Skeletal muscle tissue (tissue), 3 donors: ENCODE measurements at regions not wholly inside any gene's neighbourhood (a gene's known extent, or its start where the extent isn't known, plus 50 kb on each side); places are given as distances from the start of the nearest gene placed in this dataset.

Experiments used
- H3K27ac ChIP-seq: one replicate; pipeline ENCODE4 v1.7.0; 2013; ENCODE audit warnings: mild to moderate bottlenecking, low read depth, low read length, inconsistent platforms
- H3K27me3 ChIP-seq, 3 donors: one replicate each; pipeline ENCODE4 v1.7.0; 2013; ENCODE audit warnings: low read length in 3 of 3; ENCODE audit not compliant: control insufficient read depth in 3 of 3, insufficient read depth in 3 of 3
- H3K36me3 ChIP-seq, 3 donors: one replicate each; pipeline ENCODE4 v1.7.0; 2013; ENCODE audit warnings: low read length in 3 of 3; ENCODE audit not compliant: control insufficient read depth in 3 of 3, insufficient read depth in 3 of 3
- H3K4me1 ChIP-seq, 3 donors: one replicate each; pipeline ENCODE4 v1.7.0; 2013; ENCODE audit warnings: low read length in 3 of 3, mild to moderate bottlenecking in 3 of 3; ENCODE audit not compliant: control insufficient read depth in 3 of 3, insufficient read depth in 3 of 3
- H3K4me3 ChIP-seq, 3 donors: one replicate each; pipeline ENCODE4 v1.7.0; 2013; ENCODE audit warnings: low read length in 3 of 3
- H3K9ac ChIP-seq, 3 donors: one replicate each; pipeline ENCODE4 v1.7.0; 2013; ENCODE audit warnings: low read length in 3 of 3, mild to moderate bottlenecking in 3 of 3, moderate library complexity in 2 of 3, low read depth in 1 of 3
- H3K9me3 ChIP-seq, 3 donors: one replicate each; pipeline ENCODE4 v1.7.0; 2013; ENCODE audit warnings: low read length in 3 of 3; ENCODE audit not compliant: control insufficient read depth in 3 of 3
- donor health status: Osteomylitis.

DNA sequence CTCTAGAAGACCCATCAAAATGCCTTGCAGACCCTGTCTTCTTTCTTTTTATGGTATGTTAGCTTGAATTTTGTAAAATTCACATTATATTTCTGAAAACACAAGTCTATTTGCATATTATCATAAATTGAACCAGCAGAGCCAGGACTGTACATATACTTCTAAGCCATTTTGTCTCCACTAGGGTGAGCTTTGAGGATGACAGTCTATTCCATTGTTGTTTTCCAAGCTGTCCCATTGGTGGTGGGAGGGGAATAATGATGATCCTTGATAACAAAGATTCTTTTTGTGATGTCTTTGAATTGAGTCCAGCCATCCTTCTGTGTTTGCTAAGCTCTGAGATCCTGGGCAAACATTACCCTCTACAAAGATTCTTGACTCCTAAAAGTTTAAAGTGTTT lies 359.3 kb upstream of the PCDH20 start:
- H3K4me1 ChIP-seq = peaks cover 0 to 3% (median 2%) of the 10 kb centered on the region in 3 donors
- no peaks in the 10 kb centered on the region for H3K27me3 ChIP-seq
- H3K36me3 ChIP-seq = no peaks in the 10 kb centered on the region

DNA sequence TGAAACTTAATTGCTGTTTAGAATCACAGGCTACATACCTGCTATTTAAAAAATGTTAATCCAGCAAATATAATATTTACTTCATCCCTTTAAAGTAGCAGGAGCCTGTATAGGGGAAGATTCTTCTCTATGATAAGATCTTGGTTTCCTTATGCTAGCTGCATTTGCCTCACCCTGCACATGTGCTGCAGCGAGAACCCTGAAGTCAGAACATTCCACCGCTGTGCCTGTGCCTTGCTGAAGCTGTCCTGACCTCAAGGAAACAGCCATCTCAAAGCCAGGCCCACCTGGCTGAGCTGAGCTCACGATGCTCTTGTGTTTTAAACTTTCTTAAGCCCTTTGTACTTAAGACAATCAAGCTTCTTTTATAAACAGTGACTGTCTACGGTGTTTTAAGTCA lies 355.0 kb upstream of the PCDH20 start:
- Histone ChIP-seq H3K9me3 (no peaks in the 10 kb centered on the region), H3K27me3 (no peaks in the 10 kb centered on the region), H3K4me3 (no peak overlapping the region), H3K4me1 (no peaks in the 10 kb centered on the region), H3K36me3 (no peaks in the 10 kb centered on the region), H3K27ac (no peak overlapping the region), H3K9ac (no peak overlapping the region)

More for the DNA sequence above, 359.3 kb upstream of the PCDH20 start:
- Histone ChIP-seq H3K4me3 (no peak overlapping the region), H3K9me3 (no peaks in the 10 kb centered on the region), H3K27ac (no peak overlapping the region), H3K9ac (no peak overlapping the region)

DNA sequence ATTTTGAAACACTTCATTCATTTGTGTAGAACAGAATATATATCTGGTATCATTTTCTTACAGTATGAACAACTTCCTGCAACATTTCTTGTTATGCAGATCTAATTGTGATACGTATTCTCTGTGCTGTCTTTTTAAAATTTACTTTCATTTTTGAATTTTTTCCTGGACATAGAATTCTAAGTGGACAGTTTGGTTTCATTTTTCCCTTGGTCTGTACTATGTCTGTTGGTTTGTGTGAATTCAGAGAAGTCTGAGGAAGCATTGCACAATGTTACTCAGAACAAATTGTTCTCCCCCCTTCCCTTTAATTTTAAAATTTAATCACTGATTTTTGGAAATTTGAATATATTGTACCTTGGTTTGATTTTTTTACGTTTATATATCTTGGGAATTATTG lies 352.5 kb upstream of the PCDH20 start:
- H3K9me3 ChIP-seq = no peaks in the 10 kb centered on the region
- no peaks in the 10 kb centered on the region for H3K36me3 ChIP-seq
- no peak overlapping the region for H3K9ac ChIP-seq
- H3K4me3 ChIP-seq = no peak overlapping the region
- H3K27ac ChIP-seq = no peak overlapping the region
- H3K27me3 ChIP-seq = no peaks in the 10 kb centered on the region
- no peaks in the 10 kb centered on the region for H3K4me1 ChIP-seq

DNA sequence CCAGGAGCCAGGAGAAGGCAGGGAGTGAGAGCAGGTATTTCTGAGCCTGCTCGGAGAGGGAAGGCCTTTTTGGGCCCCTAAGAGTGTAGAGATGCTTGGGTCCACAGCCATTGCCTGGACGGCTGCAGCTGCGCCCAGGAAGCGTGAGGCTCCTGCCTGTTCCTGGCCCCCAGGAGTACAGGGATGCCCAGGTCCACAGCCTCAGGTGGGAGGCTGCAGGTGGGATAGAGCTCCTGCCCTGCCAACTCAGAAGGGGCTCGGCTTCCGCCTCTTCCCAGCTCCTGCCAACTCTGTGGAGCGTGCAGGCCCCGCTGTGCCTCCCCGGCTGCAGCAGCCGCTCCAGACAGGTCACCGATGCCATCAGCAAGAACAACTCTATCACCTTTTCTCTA lies 351.0 kb upstream of the PCDH20 start:
- H3K9me3 ChIP-seq = no peaks in the 10 kb centered on the region
- H3K36me3 ChIP-seq = no peaks in the 10 kb centered on the region

DNA sequence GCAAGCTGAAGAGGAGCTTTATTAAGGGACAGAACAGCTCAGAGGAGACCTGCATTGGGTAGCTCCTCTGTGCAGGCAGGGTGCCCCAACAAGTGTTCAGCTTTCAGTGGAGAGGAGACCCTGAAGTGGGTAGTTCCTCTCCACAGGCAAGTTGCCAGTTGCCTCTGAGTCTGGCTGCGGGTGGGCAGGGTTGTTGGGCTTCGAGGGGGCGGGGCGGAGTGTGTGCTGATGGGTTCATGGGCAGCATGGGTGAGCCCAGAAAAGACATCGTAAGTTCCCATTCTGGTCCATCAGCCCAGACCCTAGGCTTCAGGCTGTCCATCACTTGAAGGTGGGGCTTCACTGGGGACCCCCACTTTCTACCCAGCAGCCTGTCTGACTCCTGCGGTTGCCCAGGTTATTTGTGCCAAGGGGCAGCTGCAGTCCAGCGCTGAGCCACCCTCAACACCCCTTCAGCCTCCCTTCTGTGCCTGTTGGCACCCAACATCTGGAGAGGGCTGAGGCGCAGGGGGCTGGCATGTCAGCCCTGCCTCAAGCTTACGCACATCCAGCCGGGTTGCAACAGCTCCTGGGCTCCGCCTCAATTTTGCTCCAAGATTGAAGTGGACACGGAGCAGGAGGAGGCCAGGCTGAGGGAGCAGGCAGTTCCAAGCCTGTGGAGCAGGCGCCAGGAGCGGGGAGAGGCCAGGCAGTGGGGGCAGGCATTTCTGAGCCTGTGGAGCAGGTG lies 350.5 kb upstream of the PCDH20 start:
- Histone ChIP-seq H3K9ac (no peak overlapping the region), H3K4me3 (no peak overlapping the region)

More for the DNA sequence above, 351.0 kb upstream of the PCDH20 start:
- Histone ChIP-seq H3K4me1 (no peaks in the 10 kb centered on the region), H3K27ac (no peak overlapping the region), H3K9ac (no peak overlapping the region), H3K4me3 (no peak overlapping the region), H3K27me3 (no peaks in the 10 kb centered on the region)

DNA sequence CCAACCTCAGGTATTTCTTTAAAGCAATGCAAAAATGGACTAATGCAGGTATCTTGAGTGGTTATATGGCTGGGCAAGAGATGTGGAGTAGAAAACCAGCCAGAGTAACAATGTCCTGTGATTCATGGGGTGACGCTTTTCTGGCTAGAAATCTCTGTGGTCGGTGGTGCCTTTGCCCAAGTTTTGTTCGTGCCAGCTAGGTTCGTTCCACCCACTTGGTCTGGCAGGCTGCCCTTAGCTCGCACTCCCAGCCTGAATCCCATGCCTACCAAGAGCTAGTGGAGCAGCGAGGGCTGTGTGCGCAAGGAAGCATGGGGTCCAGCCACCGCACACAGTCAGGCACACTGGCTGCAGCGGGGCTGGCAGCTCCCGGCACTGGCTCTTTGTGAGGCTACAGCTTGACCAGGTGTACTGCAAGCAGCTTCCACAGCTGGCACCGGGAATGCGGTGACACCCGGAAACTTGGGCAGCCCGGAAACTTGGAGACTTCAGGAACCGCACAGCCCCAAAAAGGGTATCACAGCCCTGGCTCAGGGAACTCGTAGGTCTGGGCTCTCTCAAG lies 349.6 kb upstream of the PCDH20 start:
- H3K4me1 ChIP-seq = no peaks in the 10 kb centered on the region
- H3K27me3 ChIP-seq = no peaks in the 10 kb centered on the region
- no peaks in the 10 kb centered on the region for H3K36me3 ChIP-seq
- H3K9ac ChIP-seq = no peak overlapping the region
- no peak overlapping the region for H3K4me3 ChIP-seq
- no peaks in the 10 kb centered on the region for H3K9me3 ChIP-seq
- H3K27ac ChIP-seq = no peak overlapping the region

More for the DNA sequence above, 350.5 kb upstream of the PCDH20 start:
- Histone ChIP-seq H3K27ac (no peak overlapping the region), H3K27me3 (no peaks in the 10 kb centered on the region), H3K36me3 (no peaks in the 10 kb centered on the region), H3K9me3 (no peaks in the 10 kb centered on the region), H3K4me1 (no peaks in the 10 kb centered on the region)

DNA sequence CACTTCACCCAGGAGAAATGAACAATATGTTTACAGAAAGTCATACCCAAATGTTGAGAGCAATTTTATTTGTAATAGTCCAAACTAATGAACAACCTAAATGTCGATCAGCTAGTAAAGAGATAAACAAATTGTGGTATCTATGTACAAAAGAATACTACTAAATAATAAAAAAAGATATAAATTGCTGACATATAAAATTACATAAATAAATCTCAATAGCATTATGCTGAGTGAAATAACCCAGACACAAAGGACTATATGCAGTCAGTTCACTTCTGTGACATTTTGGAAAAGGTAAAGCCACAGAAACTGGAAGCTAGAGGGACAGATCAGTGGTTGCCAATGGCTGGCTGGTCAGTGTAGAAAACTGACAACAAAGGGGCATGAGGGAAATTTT lies 346.0 kb upstream of the PCDH20 start:
- H3K27me3 ChIP-seq = no peaks in the 10 kb centered on the region
- H3K36me3 ChIP-seq = no peaks in the 10 kb centered on the region
- H3K9ac ChIP-seq = no peak overlapping the region
- H3K27ac ChIP-seq = no peak overlapping the region
- no peaks in the 10 kb centered on the region for H3K4me1 ChIP-seq
- H3K9me3 ChIP-seq = no peaks in the 10 kb centered on the region
- H3K4me3 ChIP-seq = no peak overlapping the region

DNA sequence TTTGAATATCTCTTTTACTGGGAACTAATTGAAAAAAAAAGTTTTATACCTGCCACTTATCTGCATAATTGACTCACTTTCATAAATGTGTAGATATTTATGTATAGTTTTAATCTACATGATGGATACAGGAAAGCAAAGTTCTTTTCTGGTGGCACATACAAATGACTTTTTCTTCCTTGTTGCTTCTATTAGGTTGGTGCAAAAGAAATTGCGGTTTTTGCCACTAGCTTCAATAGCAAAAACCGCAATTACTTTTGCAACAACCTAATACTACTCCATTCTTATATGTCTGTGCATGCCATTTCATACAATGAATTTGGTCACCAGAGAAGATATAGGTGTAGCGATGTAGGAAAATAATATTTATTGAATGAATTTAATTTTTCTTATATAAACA lies 344.5 kb upstream of the PCDH20 start:
- H3K27me3 ChIP-seq = no peaks in the 10 kb centered on the region
- H3K27ac ChIP-seq = no peak overlapping the region
- H3K4me1 ChIP-seq = no peaks in the 10 kb centered on the region
- no peaks in the 10 kb centered on the region for H3K36me3 ChIP-seq
- no peak overlapping the region for H3K4me3 ChIP-seq
- H3K9me3 ChIP-seq = peaks cover 0 to 2% (median 0%) of the 10 kb centered on the region in 3 donors
- H3K9ac ChIP-seq = no peak overlapping the region

DNA sequence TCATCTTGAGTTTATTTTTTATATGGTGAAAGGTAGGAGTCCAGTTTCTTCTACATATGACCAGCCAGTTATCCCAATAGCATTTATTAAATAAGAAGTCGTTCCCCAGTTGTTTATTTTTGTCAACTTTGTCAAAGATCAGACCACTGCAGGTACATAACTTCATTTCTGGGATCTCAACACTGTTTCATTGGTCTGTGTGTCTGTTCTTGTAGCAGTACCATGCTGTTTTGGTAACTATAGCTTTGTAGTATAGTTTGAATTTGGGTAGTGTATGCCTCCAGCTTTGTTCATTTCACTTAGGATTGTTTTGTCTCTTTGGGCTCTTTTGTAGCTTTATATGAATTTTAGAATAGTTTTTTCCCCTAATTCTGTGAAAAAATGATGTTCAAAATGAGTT lies 340.4 kb upstream of the PCDH20 start:
- Histone ChIP-seq H3K9ac (no peak overlapping the region), H3K9me3 (peaks cover 0 to 2% (median 0%) of the 10 kb centered on the region in 3 donors), H3K27me3 (no peaks in the 10 kb centered on the region)

DNA sequence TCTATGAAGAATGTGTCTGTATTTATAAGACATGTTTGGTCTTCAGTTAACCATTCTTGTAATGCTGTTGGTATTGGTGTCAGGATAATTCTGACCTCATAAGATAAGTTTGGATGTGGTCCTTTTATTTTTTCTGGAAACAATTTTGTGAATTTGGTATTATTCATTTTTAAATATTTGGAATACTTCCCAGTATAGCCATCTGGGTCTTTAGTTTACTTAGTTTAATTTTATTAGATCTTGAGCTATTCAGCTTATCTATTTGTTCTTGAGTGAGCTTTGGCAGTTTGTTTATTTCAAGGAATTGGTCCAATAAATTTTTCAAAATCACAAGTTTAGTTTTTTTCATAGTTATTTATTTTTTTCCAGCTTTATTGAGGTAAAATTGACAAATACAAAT lies 335.4 kb upstream of the PCDH20 start:
- Histone ChIP-seq H3K36me3 (no peaks in the 10 kb centered on the region), H3K9me3 (peaks cover 0 to under 1% (median 0%) of the 10 kb centered on the region in 3 donors), H3K27ac (no peak overlapping the region), H3K27me3 (no peaks in the 10 kb centered on the region), H3K4me1 (no peaks in the 10 kb centered on the region), H3K4me3 (no peak overlapping the region), H3K9ac (no peak overlapping the region)

More for the DNA sequence above, 340.4 kb upstream of the PCDH20 start:
- no peaks in the 10 kb centered on the region for H3K4me1 ChIP-seq
- no peak overlapping the region for H3K27ac ChIP-seq
- no peaks in the 10 kb centered on the region for H3K36me3 ChIP-seq
- H3K4me3 ChIP-seq = no peak overlapping the region
